Thyroid gland (tissue), 4 donors: ENCODE measurements at regions not wholly inside any gene's neighbourhood (a gene's known extent, or its start where the extent isn't known, plus 50 kb on each side); places are given as distances from the start of the nearest gene placed in this dataset.

Source experiments
- DNase-seq, 2 donors: peaks; one replicate each; pipeline ENCODE4 v3.0.0-alpha.2; 2019
- H3K27ac ChIP-seq, 3 donors: fragments of 200-600 bp; sonication (generic); 1 replicate in 2 of 3; 2 replicates in 1 of 3; pipeline ENCODE4 v1.5.1; 2016 to 2019; ENCODE audit warnings: mild to moderate bottlenecking in 1 of 3, moderate library complexity in 1 of 3
- H3K27me3 ChIP-seq: fragments of 200-600 bp; sonication (generic); one replicate; pipeline ENCODE4 v1.5.1; 2019
- H3K36me3 ChIP-seq, 2 donors: fragments of 200-600 bp; sonication (generic); one replicate each; pipeline ENCODE4 v1.5.1; 2016 to 2019
- H3K4me1 ChIP-seq, 2 donors: fragments of 200-600 bp; sonication (generic); one replicate each; pipeline ENCODE4 v1.5.1; 2017 to 2019
- H3K4me3 ChIP-seq, 3 donors: fragments of 200-600 bp; sonication (generic); replicated peaks in 1 of 3; 1 replicate in 2 of 3; 2 replicates in 1 of 3; pipeline ENCODE4 v1.5.1; 2016; ENCODE audit warnings: mild to moderate bottlenecking in 1 of 3
- H3K9me3 ChIP-seq: fragments of 200-600 bp; sonication (generic); one replicate; pipeline ENCODE4 v1.5.1; 2017
- CTCF ChIP-seq, 6 experiments: fragments of 200-600 bp in 3 of 6; fragments of 450-650 bp in 3 of 6; sonication (generic) in 3 of 6; IDR thresholded peaks; one replicate each; pipeline ENCODE4 v1.5.1; 2016 to 2019; ENCODE audit warnings: antibody characterized with exemption in 6 of 6, mild to moderate bottlenecking in 2 of 6, inconsistent platforms in 1 of 6, moderate library complexity in 1 of 6
- POLR2A ChIP-seq, 2 donors: fragments of 450-650 bp; IDR thresholded peaks; one replicate each; pipeline ENCODE4 v1.6.1; 2017; ENCODE audit warnings: antibody characterized with exemption in 2 of 2, mild to moderate bottlenecking in 2 of 2, moderate library complexity in 1 of 2
- WGBS, 2 donors: methylation state at CpG; one replicate each; pipeline ENCODE4 v1.1.5; 2017; 5-methylcytosine and 5-hydroxymethylcytosine counted together
- intact Hi-C: fragments of 100-400 bp; cut with DNase I; formaldehyde crosslinking; loops from one replicate; pipeline ENCODE4 v1.15.1; 2023

GRCh38 chr1:229753764-229754551, 127.9 kb downstream of the URB2 start:
- no peaks in the 10 kb centered on the region for H3K9me3 ChIP-seq
- no peak for TF ChIP-seq POLR2A (IDR thresholded peaks at IDR 0.05)
- no peak for TF ChIP-seq CTCF (IDR thresholded peaks at IDR 0.05)
- no peak overlapping the region for H3K4me3 ChIP-seq
- H3K36me3 ChIP-seq: no peaks in the 10 kb centered on the region
- DNase-seq: no peak
- WGBS, 2 donors: 83 to 93% methylated on average over 7 of the region's 7 CpGs
- H3K27ac ChIP-seq: no peak overlapping the region
- intact Hi-C loops: no loop called here
- H3K4me1 ChIP-seq: no peaks in the 10 kb centered on the region
- H3K27me3 ChIP-seq: no peaks in the 10 kb centered on the region

GRCh38 chr1:229756666-229757065, 130.6 kb downstream of the URB2 start:
- Histone ChIP-seq H3K9me3 (no peaks in the 10 kb centered on the region), H3K27ac (no peak overlapping the region), H3K4me1 (no peaks in the 10 kb centered on the region), H3K36me3 (no peaks in the 10 kb centered on the region), H3K27me3 (no peaks in the 10 kb centered on the region), H3K4me3 (no peak overlapping the region)
- WGBS, 2 donors: 44 to 51% methylated on average over 4 of the region's 4 CpGs
- intact Hi-C loops: no loop called here
- DNase-seq: no peak
- TF ChIP-seq POLR2A (IDR thresholded peaks at IDR 0.05) (no peak), CTCF (IDR thresholded peaks at IDR 0.05) (no peak)

GRCh38 chr1:229757226-229757625, 131.2 kb downstream of the URB2 start:
- no peak overlapping the region for H3K4me3 ChIP-seq
- intact Hi-C loops: no loop called here
- H3K27ac ChIP-seq: no peak overlapping the region
- no peaks in the 10 kb centered on the region for H3K27me3 ChIP-seq
- TF ChIP-seq CTCF (IDR thresholded peaks at IDR 0.05): no peak
- TF ChIP-seq POLR2A (IDR thresholded peaks at IDR 0.05): no peak
- H3K4me1 ChIP-seq: no peaks in the 10 kb centered on the region
- DNase-seq: no peak
- H3K36me3 ChIP-seq: no peaks in the 10 kb centered on the region
- no peaks in the 10 kb centered on the region for H3K9me3 ChIP-seq

GRCh38 chr1:229758101-229759036, 132.3 kb downstream of the URB2 start:
- Histone ChIP-seq H3K27ac (no peak overlapping the region), H3K36me3 (no peaks in the 10 kb centered on the region), H3K4me1 (no peaks in the 10 kb centered on the region), H3K9me3 (no peaks in the 10 kb centered on the region), H3K4me3 (no peak overlapping the region), H3K27me3 (no peaks in the 10 kb centered on the region)
- TF ChIP-seq POLR2A (IDR thresholded peaks at IDR 0.05) (no peak), CTCF (IDR thresholded peaks at IDR 0.05) (no peak)
- intact Hi-C loops: no loop called here
- DNase-seq: no peak
- 78 to 84% methylated on average over 15 of the region's 15 CpGs for whole genome bisulfite sequencing, 2 donors

GRCh38 chr1:229759037-229759435, 133.0 kb downstream of the URB2 start:
- H3K27me3 ChIP-seq: no peaks in the 10 kb centered on the region
- no peak overlapping the region for H3K4me3 ChIP-seq
- H3K9me3 ChIP-seq: no peaks in the 10 kb centered on the region
- intact Hi-C loops: no loop called here
- 89 to 90% methylated on average over 5 of the region's 5 CpGs for WGBS, 2 donors
- TF ChIP-seq CTCF (IDR thresholded peaks at IDR 0.05): no peak
- TF ChIP-seq POLR2A (IDR thresholded peaks at IDR 0.05): no peak
- H3K27ac ChIP-seq: no peak overlapping the region
- no peaks in the 10 kb centered on the region for H3K36me3 ChIP-seq
- DNase-seq: no peak
- no peaks in the 10 kb centered on the region for H3K4me1 ChIP-seq
